ENCODE measurements at regions not wholly inside any gene's neighbourhood (a gene's known extent, or its start where the extent isn't known, plus 50 kb on each side); places are given as distances from the start of the nearest gene placed in this dataset.

GRCh38 chr12:90504806-90505205 is 450.2 kb downstream of the CCER1 start:
- TF ChIP-seq, protein P1, sequence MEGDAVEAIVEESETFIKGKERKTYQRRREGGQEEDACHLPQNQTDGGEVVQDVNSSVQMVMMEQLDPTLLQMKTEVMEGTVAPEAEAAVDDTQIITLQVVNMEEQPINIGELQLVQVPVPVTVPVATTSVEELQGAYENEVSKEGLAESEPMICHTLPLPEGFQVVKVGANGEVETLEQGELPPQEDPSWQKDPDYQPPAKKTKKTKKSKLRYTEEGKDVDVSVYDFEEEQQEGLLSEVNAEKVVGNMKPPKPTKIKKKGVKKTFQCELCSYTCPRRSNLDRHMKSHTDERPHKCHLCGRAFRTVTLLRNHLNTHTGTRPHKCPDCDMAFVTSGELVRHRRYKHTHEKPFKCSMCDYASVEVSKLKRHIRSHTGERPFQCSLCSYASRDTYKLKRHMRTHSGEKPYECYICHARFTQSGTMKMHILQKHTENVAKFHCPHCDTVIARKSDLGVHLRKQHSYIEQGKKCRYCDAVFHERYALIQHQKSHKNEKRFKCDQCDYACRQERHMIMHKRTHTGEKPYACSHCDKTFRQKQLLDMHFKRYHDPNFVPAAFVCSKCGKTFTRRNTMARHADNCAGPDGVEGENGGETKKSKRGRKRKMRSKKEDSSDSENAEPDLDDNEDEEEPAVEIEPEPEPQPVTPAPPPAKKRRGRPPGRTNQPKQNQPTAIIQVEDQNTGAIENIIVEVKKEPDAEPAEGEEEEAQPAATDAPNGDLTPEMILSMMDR (IDR thresholded peaks at IDR 0.05; ENCODE audit: extremely low read depth in 1 of 2, insufficient read depth in 1 of 2, low read depth in 1 of 2, low read length in 2 of 2), result no peak
- no peak for TF ChIP-seq POLR2AphosphoS5 (IDR thresholded peaks at IDR 0.05; ENCODE audit: insufficient read depth, low read depth, low read length)
